CD4-positive, alpha-beta T cell treated with Interleukin-4 for 4 hours (primary cell): ENCODE measurements at regions not wholly inside any gene's neighbourhood (a gene's known extent, or its start where the extent isn't known, plus 50 kb on each side); places are given as distances from the start of the nearest gene placed in this dataset.

Source experiments
- DNase-seq: peaks from one replicate; pipeline ENCODE4 v3.0.0-alpha.2; 2020

DNA sequence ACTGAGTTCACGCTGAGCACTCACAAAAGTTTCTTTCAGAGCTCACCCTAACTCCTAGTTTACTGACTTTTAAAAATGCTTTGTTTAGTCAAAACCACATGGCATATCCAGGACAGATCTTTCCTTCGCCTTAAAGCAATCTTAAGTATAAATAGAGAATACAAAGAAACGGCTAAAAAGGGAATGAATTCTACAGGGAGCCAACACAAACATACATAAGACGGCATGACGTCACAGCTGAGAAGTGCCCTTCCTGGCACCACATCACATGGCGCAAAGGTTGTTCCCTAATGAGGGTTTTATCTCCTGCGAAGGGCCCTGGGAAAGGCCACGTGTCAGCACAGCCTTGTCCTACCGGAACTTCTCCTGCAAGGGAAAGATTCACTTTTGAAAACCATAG, 141.3 kb downstream of the IRX1 start:
- no peak for DNase-seq

DNA sequence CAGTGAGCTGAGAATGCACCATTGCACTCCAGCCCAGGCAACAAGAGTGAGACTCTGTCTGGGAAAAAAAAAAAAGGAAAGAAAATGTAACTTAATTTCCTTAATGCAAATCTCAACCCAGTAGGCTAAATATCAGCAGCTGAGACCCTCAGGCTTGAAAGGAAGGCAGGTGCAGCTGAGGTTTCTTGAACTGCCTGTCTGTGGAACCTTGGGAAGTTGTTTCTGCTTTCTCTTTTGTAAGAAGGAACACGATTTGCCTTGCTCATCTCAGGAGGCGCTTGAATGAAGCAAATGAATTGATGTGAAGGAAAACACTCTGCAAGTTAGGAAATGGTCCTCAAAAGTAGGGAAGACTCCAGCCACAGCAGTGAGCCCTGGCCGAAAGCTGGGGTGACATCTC, 143.3 kb downstream of the IRX1 start:
- DNase-seq, result no peak

DNA sequence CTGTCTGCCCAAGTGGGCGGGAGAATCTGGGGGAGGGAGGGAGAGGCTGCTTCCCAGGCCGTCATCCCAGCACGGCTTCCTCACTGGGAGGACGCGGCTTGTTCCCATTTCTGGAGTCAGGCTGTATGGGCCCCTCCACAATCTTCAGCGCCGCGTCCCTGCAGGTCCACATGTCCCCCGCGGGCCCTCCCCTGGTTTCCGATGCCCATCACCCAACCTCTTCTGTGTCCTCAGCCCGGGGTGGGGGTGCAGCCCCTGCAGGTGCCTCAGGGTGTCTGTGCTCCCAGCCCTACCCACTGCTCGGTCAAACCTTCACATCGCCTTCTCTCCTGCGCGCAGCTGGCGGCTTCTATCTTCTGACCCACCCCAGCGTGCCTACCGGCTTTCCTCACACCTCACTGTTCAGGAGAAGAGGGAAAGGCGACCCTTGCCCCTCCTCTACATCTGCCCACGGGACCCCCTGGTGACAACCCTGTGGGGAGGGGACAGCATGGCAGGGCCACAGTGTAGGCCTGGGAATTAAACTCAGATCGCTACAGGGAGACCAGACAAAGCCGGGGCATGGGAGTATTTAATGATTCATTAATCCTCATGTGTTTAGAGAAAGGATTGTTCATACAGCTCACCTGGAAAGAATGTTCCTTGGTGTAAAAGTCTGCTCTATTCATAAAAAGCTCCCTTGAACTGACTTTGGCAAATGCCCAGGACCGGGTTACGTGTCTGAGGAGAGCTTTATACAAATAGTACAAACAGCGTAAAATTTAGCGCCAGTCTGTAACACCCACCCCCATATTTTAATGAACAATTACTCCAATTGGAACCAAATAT, 145.1 kb downstream of the IRX1 start:
- DNase-seq, result no peak

DNA sequence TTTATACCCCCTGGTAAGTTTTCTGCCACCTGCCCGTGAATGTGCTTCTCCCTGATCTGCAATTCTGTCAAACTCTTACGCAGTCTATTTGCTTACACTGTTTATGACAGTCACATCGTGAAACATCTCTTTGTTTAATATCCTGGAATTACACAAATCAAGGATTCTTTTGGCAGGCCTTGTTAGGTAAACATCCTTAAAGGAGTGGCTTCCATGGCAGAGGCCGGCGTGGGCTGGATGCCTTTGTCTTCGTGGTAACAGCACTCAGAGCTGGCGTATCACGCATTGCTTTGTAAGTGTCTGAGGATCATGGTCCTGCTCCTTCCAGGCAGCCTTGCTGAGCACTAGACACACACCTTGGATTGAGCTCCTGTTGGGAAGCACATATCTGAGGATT, 145.7 kb downstream of the IRX1 start:
- no peak for DNase-seq

GRCh38 chr5:3742750-3743149, 147.1 kb downstream of the IRX1 start:
- DNase-seq, result no peak

DNA sequence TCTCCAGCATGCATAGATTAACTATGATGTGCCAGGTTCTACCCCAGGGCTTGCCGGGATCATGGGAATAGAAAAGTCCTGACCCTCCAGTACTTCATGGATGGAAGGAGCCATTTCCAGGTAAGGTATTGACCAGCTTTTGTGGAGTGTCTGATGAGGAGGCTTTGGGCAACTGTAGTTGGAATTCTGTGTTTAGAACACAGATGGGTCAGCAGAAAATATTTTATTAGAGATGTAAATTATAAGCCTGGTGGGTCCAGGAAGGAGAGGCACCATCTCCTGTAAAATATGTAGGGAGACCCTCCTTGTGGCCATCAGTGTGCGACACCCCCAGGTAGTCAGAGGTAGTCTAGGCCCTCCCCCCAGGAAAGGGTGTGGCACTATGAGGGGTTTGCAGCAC, 156.2 kb downstream of the IRX1 start:
- no peak for DNase-seq

GRCh38 chr5:3778000-3778550, 182.4 kb downstream of the IRX1 start:
- DNase-seq, result no peak

- no peak for DNase-seq
These were observed 183.3 kb downstream of the IRX1 start for GRCh38 chr5:3778945-3779344.

- DNase-seq, result no peak
These were observed 184.6 kb downstream of the IRX1 start for GRCh38 chr5:3780278-3780677.

GRCh38 chr5:3780907-3781306, 185.3 kb downstream of the IRX1 start:
- no peak for DNase-seq

- no peak for DNase-seq
These were observed 189.2 kb downstream of the IRX1 start for GRCh38 chr5:3784854-3785253.

GRCh38 chr5:3786165-3786564, 190.5 kb downstream of the IRX1 start:
- no peak for DNase-seq

GRCh38 chr5:3786891-3787430, 191.3 kb downstream of the IRX1 start:
- no peak for DNase-seq

GRCh38 chr5:3787604-3788003, 192.0 kb downstream of the IRX1 start:
- no peak for DNase-seq

DNA sequence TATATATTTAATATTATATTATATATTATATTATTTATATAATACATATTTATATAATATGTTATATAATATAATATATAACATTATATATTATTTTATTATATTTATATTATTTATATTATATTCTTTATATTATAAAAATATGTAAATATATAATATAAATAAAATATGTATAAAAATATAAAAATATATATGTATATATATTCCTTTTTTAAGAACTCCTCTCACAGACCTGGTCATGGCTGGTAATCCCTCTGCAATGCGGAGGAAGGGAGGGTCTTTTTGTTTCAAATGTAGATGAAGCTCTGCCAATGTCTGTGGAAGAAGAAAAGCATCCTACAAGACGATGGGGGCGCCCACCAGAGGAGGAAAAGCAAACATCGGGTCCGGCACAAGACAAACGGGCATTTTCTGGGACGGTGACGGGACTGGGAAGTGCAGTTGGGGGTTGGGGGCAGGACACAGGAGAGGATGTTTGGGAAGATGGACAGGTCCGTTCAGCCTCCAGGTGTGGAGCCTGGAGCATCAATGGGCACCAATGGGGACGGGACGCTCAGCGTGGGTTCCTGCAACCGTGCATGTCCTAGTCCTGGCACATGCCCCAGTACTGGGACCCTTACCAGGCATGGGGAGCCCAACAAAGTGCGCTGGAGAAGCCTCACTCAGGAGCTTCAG, 194.0 kb downstream of the IRX1 start:
- DNase-seq, result no peak

- no peak for DNase-seq
These were observed 197.5 kb downstream of the IRX1 start for GRCh38 chr5:3793162-3793561.

DNA sequence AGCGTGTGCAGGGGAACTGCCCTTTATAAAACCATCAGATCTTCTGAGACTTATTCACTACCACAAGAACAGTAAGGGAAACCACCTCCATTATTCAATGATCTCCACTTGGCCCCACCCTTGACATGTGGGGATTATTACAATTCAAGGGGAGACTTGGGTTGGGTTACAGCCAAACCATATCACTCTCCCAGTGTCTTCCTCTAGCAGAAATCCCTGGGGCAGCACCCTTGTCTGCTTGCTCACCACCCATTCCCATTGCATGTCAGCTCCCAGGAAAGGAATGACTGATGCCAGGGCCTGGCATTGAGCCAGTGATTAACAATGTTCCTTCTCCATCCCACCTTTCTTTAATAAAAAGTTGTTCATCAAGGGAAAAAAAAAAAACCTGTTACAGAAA, 199.0 kb downstream of the IRX1 start:
- DNase-seq, result no peak

- no peak for DNase-seq
These were observed 201.1 kb downstream of the IRX1 start for GRCh38 chr5:3796736-3797135.

DNA sequence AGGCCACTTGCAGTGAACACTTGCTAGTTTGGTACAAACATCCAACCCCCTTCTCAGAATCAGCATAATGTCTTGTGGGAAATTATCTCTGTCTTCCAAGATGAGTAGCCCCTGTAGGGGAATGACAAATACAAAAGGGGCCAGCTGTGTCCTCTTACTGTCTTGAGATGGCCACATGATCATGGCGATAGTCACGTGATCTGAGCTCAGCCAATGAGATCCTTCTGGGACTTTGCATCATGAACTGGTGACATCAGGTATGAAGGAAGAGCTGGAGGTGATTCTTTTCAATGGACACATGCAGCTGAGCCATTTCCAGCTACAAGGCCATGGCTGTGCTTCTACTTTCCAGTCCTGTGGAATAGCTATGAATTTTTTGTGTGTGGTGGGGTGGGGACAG, 206.3 kb downstream of the IRX1 start:
- no peak for DNase-seq

DNA sequence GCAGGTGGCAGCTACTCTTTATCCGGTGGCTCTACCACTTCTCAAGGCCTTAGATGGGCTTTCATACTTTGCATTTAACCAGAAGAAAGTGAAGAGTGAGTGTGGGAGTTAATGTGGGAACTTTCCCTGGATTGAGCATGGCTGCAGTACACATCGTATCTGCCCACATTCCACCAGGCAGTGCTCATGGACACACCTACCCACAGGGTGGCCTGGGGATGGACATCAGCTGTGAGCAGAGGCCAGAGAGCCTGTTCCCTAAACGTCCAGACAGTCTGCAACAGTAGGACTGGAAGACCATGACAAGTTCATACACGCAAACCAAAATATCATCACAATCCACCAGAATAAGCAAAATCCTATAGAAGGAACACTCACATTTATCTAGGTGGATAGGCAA, 213.8 kb downstream of the IRX1 start:
- DNase-seq, result no peak

DNA sequence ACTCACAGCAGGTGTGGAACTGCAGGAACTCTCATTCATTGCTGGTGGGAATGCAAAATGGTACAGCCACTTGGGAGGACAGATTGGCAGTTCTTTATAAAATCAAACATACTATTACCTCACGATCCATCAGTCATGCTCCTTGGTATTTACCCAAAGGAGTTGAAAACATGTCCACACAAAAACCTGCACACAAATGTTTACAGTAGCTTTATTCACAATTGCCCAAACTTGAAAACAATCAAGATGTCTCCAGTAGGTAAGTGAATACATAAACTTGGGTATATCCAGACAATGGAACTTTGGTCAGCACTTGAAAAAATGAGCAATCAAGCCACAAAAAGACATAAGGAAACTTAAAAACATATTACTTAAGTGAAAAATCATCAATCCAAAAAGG, 215.5 kb downstream of the IRX1 start:
- no peak for DNase-seq

GRCh38 chr5:3818624-3819023, 223.0 kb downstream of the IRX1 start:
- DNase-seq, result no peak

DNA sequence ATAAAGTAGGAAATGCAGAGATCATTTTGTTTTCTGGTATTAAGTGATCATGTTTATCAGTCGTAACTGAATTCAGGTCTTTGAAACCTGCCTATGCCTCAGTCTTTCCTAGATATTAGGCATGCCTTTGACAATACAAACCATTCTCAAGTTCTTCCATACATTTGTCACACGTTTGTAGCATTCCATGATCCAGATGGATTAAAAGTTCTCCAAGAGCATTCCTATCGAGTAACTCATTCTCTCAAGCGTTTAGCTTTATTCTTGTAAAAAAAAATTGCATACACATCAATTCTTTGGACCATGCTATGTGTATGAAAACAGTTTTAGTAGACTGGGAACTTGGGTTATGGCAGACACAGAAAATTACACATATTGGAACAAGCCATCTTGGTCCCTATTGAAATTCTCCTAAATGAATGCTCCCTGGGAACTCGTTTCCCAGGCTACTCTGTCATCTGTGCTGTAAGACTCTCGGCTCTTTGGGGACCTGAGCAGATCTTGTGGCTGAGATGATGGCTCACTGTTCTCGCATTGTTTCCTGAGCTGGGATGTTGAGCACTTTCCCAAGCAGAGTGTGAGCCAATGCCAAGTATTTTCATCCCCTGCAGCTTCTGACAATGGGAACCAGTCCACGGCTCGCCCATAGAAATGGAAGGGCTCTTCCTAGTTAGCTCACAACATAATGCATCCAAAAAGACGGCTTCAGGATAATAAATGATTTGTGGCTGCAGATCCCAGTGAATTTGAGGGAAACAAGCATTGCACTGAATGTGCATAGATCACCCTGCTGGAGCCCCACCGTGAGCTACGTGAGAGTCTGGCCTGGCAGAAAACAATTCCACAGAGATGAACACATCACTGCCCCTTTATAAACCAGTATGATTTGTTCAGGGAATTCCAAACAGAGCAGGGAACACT, 230.2 kb downstream of the IRX1 start:
- DNase-seq, result no peak
